HepG2 (cell line): ENCODE measurements at regions not wholly inside any gene's neighbourhood (a gene's known extent, or its start where the extent isn't known, plus 50 kb on each side); places are given as distances from the start of the nearest gene placed in this dataset.

Experiments used
- AHDC1 ChIP-seq: sonication (generic); formaldehyde crosslinking; IDR thresholded peaks from 2 replicates; pipeline ENCODE4 v1.5.1; 2020; ENCODE audit warnings: mild to moderate bottlenecking, missing genetic modification reagents, borderline replicate concordance
- BCL6 ChIP-seq: IDR thresholded peaks from 2 replicates; pipeline ENCODE4 v1.6.1; 2016; ENCODE audit warnings: missing genetic modification reagents, missing compliant biosample characterization
- CBX2 ChIP-seq, 2 experiments: fragments of 200-600 bp in 1 of 2; sonication (generic); formaldehyde crosslinking in 1 of 2; IDR thresholded peaks; 2 replicates each; pipeline versions ENCODE4 v1.7.0 to v1.8.1; 2018 to 2022; ENCODE audit warnings: low read depth in 2 of 2, low read length in 1 of 2, mild to moderate bottlenecking in 1 of 2, missing genetic modification reagents in 1 of 2
- CREM ChIP-seq, 2 experiments: sonication (generic) in 1 of 2; formaldehyde crosslinking in 1 of 2; IDR thresholded peaks; 2 replicates each; pipeline versions ENCODE4 v1.4.0 to v1.6.1; 2016 to 2020; ENCODE audit warnings: antibody characterized with exemption in 1 of 2, mild to moderate bottlenecking in 1 of 2, missing genetic modification reagents in 1 of 2
- FOXK2 ChIP-seq: fragments of 450-650 bp; IDR thresholded peaks from 2 replicates; pipeline ENCODE4 v1.6.1; 2016
- GATAD1 ChIP-seq: IDR thresholded peaks from 2 replicates; pipeline ENCODE4 v1.6.1; 2016; ENCODE audit warnings: missing genetic modification reagents, missing compliant biosample characterization
- HMG20B ChIP-seq: conservative IDR thresholded peaks from 2 replicates; pipeline ENCODE4 v1.6.1; 2016; ENCODE audit warnings: missing genetic modification reagents, missing compliant biosample characterization
- HNRNPH1 ChIP-seq: fragments of 200-400 bp; formaldehyde crosslinking; optimal IDR thresholded peaks from 2 replicates; pipeline ENCODE3; 2017; ENCODE audit warnings: mild to moderate bottlenecking, low read depth, low read length
- KLF12 ChIP-seq: sonication (generic); formaldehyde crosslinking; IDR thresholded peaks from 2 replicates; pipeline ENCODE4 v1.4.0; 2020; ENCODE audit warnings: missing genetic modification reagents, borderline replicate concordance
- NAIF1 ChIP-seq: sonication (generic); formaldehyde crosslinking; IDR thresholded peaks from 2 replicates; pipeline ENCODE4 v1.5.0; 2020; ENCODE audit warnings: mild to moderate bottlenecking, missing genetic modification reagents, borderline replicate concordance
- NCOA2 ChIP-seq: sonication (generic); formaldehyde crosslinking; IDR thresholded peaks from 2 replicates; pipeline ENCODE4 v1.8.0; 2022; ENCODE audit warnings: inconsistent platforms
- SIX1 ChIP-seq: sonication (generic); formaldehyde crosslinking; IDR thresholded peaks from 2 replicates; pipeline ENCODE4 v1.4.0; 2020; ENCODE audit warnings: missing genetic modification reagents, borderline replicate concordance
- ZBTB20 ChIP-seq: sonication (generic); formaldehyde crosslinking; IDR thresholded peaks from 2 replicates; pipeline ENCODE4 v1.8.1; 2023; ENCODE audit warnings: missing genetic modification reagents, low read depth, mild to moderate bottlenecking, borderline replicate concordance
- ZNF136 ChIP-seq: sonication (generic); formaldehyde crosslinking; IDR thresholded peaks from 2 replicates; pipeline ENCODE4 v1.8.1; 2022; ENCODE audit warnings: low read depth, mild to moderate bottlenecking, moderate library complexity, missing genetic modification reagents
- ZNF354B ChIP-seq: sonication (generic); formaldehyde crosslinking; IDR thresholded peaks from 2 replicates; pipeline ENCODE4 v1.8.0; 2022; ENCODE audit warnings: mild to moderate bottlenecking, missing genetic modification reagents
- ZNF460 ChIP-seq: sonication (generic); formaldehyde crosslinking; IDR thresholded peaks from 2 replicates; pipeline ENCODE4 v1.5.1; 2020; ENCODE audit warnings: missing genetic modification reagents, mild to moderate bottlenecking, borderline replicate concordance
- ZNF564 ChIP-seq: sonication (generic); formaldehyde crosslinking; IDR thresholded peaks from 2 replicates; pipeline ENCODE4 v1.8.1; 2023; ENCODE audit warnings: mild to moderate bottlenecking, missing genetic modification reagents
- ZNF761 ChIP-seq: sonication (generic); formaldehyde crosslinking; conservative IDR thresholded peaks from 2 replicates; pipeline ENCODE4 v1.4.0; 2020; ENCODE audit warnings: mild to moderate bottlenecking, missing genetic modification reagents
- ZNF777 ChIP-seq: sonication (generic); formaldehyde crosslinking; IDR thresholded peaks from 2 replicates; pipeline ENCODE4 v1.4.0; 2020; ENCODE audit warnings: missing genetic modification reagents
- ZNF784 ChIP-seq: sonication (generic); formaldehyde crosslinking; IDR thresholded peaks from 2 replicates; pipeline ENCODE4 v1.5.1; 2020; ENCODE audit warnings: missing genetic modification reagents, mild to moderate bottlenecking, borderline replicate concordance
- ZNF788 ChIP-seq: sonication (generic); formaldehyde crosslinking; IDR thresholded peaks from 2 replicates; pipeline ENCODE4 v1.5.0; 2020; ENCODE audit warnings: mild to moderate bottlenecking, missing genetic modification reagents, borderline replicate concordance
- TF ChIP-seq, protein P1 (sequence below): IDR thresholded peaks from 2 replicates; pipeline ENCODE4 v1.6.1; 2018; ENCODE audit warnings: missing genetic modification reagents

GRCh38 chr2:109690822-109691541, 76.8 kb downstream of the SOWAHC start (continued):
- TF ChIP-seq, protein P1, sequence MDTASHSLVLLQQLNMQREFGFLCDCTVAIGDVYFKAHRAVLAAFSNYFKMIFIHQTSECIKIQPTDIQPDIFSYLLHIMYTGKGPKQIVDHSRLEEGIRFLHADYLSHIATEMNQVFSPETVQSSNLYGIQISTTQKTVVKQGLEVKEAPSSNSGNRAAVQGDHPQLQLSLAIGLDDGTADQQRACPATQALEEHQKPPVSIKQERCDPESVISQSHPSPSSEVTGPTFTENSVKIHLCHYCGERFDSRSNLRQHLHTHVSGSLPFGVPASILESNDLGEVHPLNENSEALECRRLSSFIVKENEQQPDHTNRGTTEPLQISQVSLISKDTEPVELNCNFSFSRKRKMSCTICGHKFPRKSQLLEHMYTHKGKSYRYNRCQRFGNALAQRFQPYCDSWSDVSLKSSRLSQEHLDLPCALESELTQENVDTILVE = no peak
- TF ChIP-seq ZNF564 (CRISPR knock-in tag) (0 out of 2 replicates have a peak, but pooled peaks have one; percentile 48), HNRNPH1 (no peak), ZNF136 (CRISPR knock-in tag) (peak; percentile 81; the same call in 1 of the 2 replicates), ZNF784 (0 out of 2 replicates have a peak, but pooled peaks have one; percentile 49), ZNF460 (CRISPR knock-in tag) (no peak), NAIF1 (0 out of 2 replicates have a peak, but pooled peaks have one; percentile 35), NCOA2 (peak; percentile 88), KLF12 (CRISPR knock-in tag) (0 out of 2 replicates have a peak, but pooled peaks have one; percentile 49), CBX2 (IDR thresholded peaks at IDR 0.05; ENCODE audit: low read depth, low read length) (no peak), CBX2 (CRISPR knock-in tag; IDR thresholded peaks at IDR 0.05; ENCODE audit: low read depth) (0 out of 2 replicates have a peak, but pooled peaks have one; percentile 11), ZBTB20 (CRISPR knock-in tag) (peak; percentile 76), AHDC1 (CRISPR knock-in tag) (peak; percentile 75; the same call in 1 of the 2 replicates), GATAD1 (CRISPR knock-in tag) (0 out of 2 replicates have a peak, but pooled peaks have one; percentile 39), BCL6 (CRISPR knock-in tag) (peak; percentile 77), HMG20B (CRISPR knock-in tag) (peak; percentile 69; the same call in 1 of the 2 replicates), FOXK2 (peak; percentile 72), SIX1 (0 out of 2 replicates have a peak, but pooled peaks have one; percentile 13), CREM (IDR thresholded peaks at IDR 0.05) (peak; percentile 79; the same call in 1 of the 2 replicates), CREM (CRISPR knock-in tag; IDR thresholded peaks at IDR 0.05) (no peak), ZNF354B (no peak; the same call in 1 of the 2 replicates), ZNF777 (CRISPR knock-in tag) (no peak), ZNF788 (CRISPR knock-in tag) (peak; percentile 86; the same call in 1 of the 2 replicates), ZNF761 (peak; percentile 38; the same call in 1 of the 2 replicates)
